DMS53 (cell line): ENCODE measurements at regions not wholly inside any gene's neighbourhood (a gene's known extent, or its start where the extent isn't known, plus 50 kb on each side); places are given as distances from the start of the nearest gene placed in this dataset.
A peak's percentile ranks its signal among the peaks of the same experiment; 100 is the strongest.
"Not testable (repeated sequence)": the region's sequence is repeated elsewhere in the genome, so short reads cannot be mapped to it uniquely, and the experiment has no call there.

ENCODE experiments used
- DNase-seq: peaks from one replicate; lab custom pipeline; 2025; lab: John Stamatoyannopoulos, UW

GRCh38 chr3:110887176-110887575 lies 184.4 kb upstream of the NECTIN3 start:
- peak; percentile 37 for DNase-seq

- peak; percentile 71 for DNase-seq
Measured at GRCh38 chr3:110888625-110889375, 182.8 kb upstream of the NECTIN3 start.

GRCh38 chr3:110889376-110889699 lies 182.3 kb upstream of the NECTIN3 start:
- not testable (repeated sequence) for DNase-seq

GRCh38 chr3:110894574-110894973 lies 177.0 kb upstream of the NECTIN3 start:
- no peak for DNase-seq

GRCh38 chr3:110895054-110895453 lies 176.6 kb upstream of the NECTIN3 start:
- no peak for DNase-seq

- no peak for DNase-seq
Measured at GRCh38 chr3:110897046-110897445, 174.6 kb upstream of the NECTIN3 start.

- no peak for DNase-seq
Measured at GRCh38 chr3:110900576-110900975, 171.0 kb upstream of the NECTIN3 start.

GRCh38 chr3:110901536-110901935 lies 170.1 kb upstream of the NECTIN3 start:
- DNase-seq: no peak

- no peak for DNase-seq
Measured at GRCh38 chr3:110902453-110903085, 169.0 kb upstream of the NECTIN3 start.

- no peak for DNase-seq
Measured at GRCh38 chr3:110903771-110904519, 167.7 kb upstream of the NECTIN3 start.

- no peak for DNase-seq
Measured at GRCh38 chr3:110904520-110904890, 167.1 kb upstream of the NECTIN3 start.

GRCh38 chr3:110905121-110905520 lies 166.5 kb upstream of the NECTIN3 start:
- DNase-seq: no peak

GRCh38 chr3:110909839-110910238 lies 161.8 kb upstream of the NECTIN3 start:
- no peak for DNase-seq

GRCh38 chr3:110910346-110910955 lies 161.2 kb upstream of the NECTIN3 start:
- DNase-seq: no peak

GRCh38 chr3:110918963-110919362 lies 152.7 kb upstream of the NECTIN3 start:
- no peak for DNase-seq

- no peak for DNase-seq
Measured at GRCh38 chr3:110925798-110926197, 145.8 kb upstream of the NECTIN3 start.

- DNase-seq: no peak
Measured at GRCh38 chr3:110928016-110928662, 143.5 kb upstream of the NECTIN3 start.

- DNase-seq: no peak
Measured at GRCh38 chr3:110929816-110930215, 141.8 kb upstream of the NECTIN3 start.

GRCh38 chr3:110932567-110932966 lies 139.0 kb upstream of the NECTIN3 start:
- DNase-seq: no peak

- peak; percentile 46 for DNase-seq
Measured at GRCh38 chr3:110933821-110934426, 137.7 kb upstream of the NECTIN3 start.

GRCh38 chr3:110938629-110939028 lies 133.0 kb upstream of the NECTIN3 start:
- peak; percentile 2 for DNase-seq

GRCh38 chr3:110940055-110940454 lies 131.6 kb upstream of the NECTIN3 start:
- peak; percentile 33 for DNase-seq
